GM18508 (cell line): ENCODE measurements at regions not wholly inside any gene's neighbourhood (a gene's known extent, or its start where the extent isn't known, plus 50 kb on each side); places are given as distances from the start of the nearest gene placed in this dataset.

ENCODE experiments used
- ATAC-seq: cut with Tn5 transposase; IDR thresholded peaks from one replicate; pipeline ENCODE4 v1.9.1; 2021; ENCODE audit warnings: moderate number of reproducible peaks; ENCODE audit not compliant: insufficient read depth, unreplicated experiment

DNA sequence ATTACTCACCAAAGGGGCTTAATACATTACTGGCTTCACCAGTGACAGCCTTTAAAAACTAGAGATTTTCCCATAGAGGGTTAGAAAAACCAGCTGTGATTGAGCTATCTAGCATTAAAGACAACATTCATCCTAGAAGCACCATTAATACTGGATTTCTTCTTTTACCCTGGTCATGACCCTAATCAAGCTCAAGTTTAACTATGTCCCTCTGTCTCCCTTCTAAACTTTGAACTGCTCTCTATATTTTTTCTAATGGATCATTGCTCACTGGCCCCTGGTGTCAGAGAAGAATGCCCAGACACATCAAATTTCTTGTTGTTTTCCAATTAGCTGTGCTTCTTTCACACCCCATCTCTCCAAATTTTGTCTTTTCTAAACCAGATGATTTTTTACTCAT is 1101.3 kb downstream of the XPNPEP1 start:
- no peak for ATAC-seq

DNA sequence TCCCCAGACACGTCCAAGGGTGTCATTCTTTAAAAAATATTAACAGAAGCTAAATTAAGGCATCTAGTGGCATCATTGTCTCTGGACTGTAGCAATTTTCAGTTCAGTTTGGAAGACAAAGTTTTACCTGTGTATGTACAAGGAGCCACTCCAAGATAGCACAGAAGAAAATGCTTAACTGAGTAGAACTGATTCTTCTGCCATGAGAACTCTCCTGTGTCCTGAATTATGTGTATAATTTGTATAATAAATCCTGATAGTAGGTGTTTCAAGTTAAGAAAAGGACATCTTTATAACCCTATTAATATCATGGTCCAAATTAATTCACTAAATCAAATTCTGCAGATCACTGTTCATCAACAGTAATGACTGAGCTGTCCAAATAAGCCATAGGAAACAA is 1104.0 kb downstream of the XPNPEP1 start:
- ATAC-seq, result no peak

DNA sequence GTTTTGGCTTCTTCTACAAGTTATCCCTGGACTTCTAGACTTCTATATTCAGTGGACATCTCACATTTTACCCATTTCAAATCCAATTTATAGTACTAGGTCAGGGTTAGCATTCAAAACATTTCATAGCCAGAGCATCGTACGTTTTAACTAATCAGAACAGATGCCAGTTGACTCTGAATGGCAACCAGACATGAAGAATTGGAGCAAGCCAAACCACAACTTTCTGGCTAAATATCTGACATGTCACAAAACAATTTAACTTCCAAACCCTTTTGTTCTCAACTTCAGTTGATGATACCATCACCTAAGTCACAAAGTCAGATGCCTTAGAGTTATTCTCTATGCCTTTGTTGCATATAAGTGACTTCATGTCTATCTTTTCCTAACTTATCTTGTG is 1105.7 kb downstream of the XPNPEP1 start:
- ATAC-seq, result no peak

DNA sequence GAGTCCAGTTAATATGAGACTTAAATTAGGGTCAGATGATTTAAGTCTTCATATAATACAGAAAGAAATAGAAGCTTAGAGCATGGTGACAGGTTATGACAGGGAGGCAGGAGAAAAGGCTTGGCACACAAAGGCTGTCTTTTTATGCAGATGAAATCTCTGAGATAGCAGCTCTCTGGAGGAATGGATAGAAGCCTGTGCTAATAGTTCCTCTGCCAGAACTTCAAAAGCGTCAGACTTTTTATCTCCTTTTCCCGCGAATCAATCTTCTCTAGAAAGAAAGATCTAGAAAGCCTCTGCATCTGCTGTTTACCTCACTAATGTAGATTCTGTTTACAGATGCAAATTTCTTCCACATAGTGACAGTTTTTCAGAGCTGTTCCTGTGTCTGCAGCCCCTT is 1106.2 kb downstream of the XPNPEP1 start:
- no peak for ATAC-seq

DNA sequence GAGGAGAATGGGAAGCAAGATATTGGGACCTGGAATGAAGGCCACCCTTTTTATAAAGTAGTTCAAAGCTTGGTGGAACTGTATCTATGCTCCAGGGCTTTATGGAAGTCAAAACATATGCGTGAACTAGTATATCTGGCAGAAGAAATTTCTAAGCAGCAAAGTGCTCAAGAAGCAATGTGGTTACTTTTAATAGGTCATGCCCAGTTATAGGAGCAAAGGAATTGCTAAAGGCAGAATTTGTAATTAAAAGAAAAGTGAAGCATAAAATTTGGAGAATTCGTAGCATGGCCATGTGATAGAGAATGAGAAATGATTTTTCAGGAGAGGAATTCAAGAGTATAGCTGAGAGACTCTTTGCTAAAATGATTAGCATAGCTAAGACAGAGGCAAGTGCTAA is 1110.4 kb downstream of the XPNPEP1 start:
- ATAC-seq, result no peak

DNA sequence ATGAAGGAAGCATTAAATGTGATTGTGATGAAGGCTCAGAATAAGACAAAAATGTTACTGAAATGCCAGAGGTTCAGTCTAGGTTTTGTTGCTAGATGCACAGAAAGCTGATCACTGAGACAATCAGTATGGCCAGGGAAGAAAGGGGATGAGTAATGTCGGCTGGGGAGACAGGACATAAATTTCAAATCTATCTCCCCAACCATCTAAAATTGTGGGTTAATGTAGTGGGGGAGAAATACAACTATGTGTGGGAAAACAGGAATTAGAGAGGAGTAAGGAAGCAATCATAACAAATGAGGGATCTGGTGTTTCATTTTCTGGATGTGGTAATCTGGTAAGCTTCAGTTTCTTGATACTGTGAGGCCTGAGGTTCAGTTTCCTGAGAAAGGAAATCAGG is 1111.0 kb downstream of the XPNPEP1 start:
- ATAC-seq, result no peak

DNA sequence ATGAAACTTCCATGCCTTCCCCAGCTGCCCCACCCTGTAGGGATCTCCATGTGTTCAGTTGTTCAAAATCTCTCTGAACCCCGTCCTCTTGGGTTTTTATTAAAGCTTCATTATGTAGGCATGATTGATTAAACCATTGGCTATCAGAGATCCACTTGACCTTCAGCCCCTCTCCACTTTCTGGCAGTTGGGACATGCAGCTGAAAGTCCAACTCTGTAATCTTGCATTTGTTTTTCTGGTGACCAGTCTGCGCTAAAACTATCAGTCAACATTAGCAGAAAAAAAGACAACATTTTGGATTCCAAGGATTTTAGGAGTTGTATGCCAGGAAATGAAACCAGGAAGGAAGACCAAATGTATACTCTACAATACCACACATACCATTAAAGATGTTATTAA is 1115.1 kb downstream of the XPNPEP1 start:
- no peak for ATAC-seq

DNA sequence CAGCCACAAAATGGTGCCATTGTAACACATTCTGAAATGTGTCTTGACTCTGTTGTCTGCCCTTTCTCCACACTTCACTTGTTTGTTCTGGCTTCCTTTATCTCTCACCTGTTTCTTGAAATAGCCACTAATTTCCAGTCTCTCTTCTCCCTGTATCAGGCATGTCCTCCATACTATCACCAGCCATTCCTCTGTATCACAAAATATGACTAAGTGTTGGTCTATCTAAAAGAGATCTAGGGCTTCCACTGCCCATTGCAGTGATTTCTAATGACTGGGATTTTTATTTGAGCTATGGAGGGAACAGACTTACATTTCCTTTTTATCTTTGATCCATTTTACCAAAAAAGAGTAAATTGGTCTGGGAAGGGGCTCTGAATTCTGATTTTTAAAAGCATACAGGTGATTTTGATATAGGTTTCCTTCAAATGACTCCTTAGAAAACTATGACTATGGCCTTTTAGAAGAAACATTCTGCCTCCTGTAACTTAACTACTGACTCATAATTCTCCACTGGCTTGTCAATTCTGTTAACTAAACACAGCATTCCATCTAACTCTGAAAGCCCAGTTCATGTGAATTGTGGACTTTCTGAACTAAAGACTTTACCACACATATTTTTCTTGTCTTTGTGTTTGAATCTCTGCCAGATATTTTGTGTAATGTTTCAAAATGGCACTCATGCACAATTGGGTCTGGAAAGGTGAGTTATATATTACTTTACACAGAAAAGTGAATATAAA is 1121.4 kb downstream of the XPNPEP1 start:
- no peak for ATAC-seq

DNA sequence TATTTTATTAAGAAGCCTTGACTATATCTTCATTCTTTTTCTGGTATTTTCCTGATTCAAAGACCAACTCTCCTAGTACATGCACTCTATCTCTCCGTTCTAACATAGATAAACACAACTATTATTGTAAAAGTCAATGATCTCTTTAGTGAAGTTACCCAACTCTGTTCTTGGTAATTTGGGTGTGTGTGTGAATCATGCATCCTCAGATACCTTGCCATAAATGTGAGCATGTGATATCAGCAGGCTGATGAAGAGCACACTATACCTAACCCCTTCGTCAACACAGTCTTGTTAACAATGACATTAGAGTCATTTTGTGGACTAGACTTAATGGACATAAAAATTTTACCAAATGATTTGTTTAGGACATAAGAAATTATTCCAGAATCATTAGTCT is 1122.1 kb downstream of the XPNPEP1 start:
- ATAC-seq, result no peak

DNA sequence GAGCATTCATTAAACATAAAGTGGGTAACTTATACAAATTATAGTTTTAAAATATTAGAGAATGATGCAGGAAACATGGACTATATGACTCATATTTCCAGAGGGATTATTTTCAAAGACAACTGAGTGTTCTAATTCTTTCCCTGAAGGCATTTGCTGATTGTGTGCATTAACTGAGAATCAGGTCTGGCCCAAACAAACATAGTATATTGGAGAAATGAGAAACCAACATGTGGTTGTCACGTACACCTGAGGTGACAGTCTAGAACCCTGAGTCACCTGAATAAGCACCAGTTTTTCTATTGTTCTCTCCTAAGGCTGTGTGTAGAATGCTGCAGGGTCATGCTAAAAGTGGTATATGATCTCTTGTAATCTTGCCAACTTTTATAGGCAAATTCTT is 1125.7 kb downstream of the XPNPEP1 start:
- ATAC-seq, result no peak

DNA sequence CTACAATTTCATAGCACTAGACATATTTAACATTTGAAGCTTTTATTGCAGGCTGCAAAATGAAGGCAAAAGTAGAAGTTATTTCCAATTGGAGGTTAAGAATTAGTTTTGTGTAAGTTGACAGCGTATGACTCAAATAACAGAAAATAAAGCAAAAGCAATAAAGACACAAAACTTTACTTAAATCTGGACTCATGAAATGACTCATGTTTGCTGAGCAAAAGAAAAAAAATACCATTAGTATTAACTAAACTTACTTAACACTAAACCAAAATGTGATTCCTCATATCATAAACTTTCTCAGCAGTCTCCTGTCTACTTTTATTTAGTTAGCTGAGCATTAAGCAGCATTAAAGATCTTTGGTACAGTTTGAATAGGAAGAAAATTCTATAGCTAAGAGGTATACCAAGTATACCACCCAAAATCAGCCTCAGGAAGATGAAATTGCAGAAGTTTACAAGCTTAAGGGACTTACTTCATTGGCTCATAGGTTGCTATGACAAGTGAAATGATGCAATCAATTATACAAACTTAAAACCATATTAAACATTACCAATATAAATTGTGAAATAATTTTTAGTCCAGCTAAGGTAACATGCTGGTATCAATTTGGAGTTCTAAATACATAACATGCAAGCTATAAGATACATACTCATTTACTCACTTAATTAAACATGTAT is 1131.4 kb downstream of the XPNPEP1 start:
- peak; percentile 51 for ATAC-seq

DNA sequence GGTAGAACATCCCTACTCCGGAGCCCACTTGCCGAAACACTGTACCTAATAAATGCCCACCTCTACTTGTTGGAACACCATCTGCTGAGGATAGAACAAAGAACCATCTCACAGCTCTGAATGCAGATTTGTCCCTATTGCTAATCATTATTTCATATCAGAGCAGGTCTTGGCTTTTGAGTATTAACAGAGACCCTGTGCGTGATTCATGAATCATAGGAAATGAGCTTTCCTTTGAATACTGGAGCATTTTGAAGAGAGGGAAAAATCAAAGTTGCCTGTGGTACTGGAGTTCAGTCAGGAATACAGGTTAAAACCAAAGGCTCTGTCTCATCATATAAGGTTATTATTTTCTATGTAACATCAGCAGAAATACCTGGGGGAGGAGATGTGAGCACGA is 1132.3 kb downstream of the XPNPEP1 start:
- no peak for ATAC-seq

DNA sequence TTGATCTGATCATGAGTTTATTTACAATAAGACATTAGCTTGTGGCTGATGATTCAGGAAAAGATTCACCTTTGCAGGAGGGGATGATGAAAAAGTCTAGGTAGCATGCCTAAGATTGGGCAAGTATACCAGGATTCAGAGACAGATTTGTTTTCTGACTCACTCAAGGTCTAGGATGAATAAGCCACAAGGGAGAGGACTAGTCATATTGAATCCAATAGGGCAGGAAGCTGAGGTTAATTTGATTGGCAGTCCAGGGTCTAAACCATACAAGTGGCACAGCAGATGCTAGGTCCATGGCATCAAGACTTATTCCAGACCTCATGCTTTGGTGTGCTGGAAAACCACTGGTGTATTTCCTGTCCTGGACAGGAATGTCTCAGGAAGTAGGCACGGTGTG is 1133.4 kb downstream of the XPNPEP1 start:
- ATAC-seq, result peak; percentile 85

DNA sequence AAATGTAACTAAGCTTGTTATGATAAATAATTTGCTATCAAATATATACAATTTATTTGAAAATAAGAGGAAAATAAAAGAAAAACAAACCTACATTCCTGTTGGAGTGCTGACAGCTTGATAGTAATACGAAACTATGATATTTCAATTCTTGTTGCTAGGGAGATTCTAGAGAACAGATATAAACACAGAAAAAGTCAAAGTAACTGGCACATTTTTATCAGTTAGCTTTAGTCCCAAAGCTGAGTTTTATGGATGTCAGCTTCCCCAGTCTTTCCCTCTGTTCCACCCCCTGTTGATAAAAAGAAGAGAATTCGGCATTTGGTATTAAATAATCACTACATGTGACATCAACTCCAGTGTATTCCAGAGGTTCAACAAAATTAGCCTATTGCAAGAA is 1134.0 kb downstream of the XPNPEP1 start:
- no peak for ATAC-seq

DNA sequence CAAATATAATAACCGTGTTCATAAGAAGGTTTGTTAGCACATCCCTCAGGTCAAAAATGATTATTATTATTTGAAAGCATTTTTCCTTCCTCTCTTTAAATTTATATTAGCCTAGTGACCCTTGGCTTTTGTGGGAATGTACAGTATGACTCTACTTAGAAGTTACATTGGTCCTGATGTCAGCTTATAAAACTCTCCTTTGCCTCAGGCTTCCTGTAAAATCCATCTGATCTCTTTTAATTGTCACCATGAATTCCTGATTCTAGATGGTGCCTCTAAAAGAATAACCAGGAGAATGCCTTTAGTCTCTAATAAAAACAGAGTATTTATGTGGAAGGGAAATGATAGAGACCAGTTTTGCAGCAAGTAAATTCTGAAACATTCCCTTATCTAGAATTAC is 1134.4 kb downstream of the XPNPEP1 start:
- ATAC-seq, result no peak

DNA sequence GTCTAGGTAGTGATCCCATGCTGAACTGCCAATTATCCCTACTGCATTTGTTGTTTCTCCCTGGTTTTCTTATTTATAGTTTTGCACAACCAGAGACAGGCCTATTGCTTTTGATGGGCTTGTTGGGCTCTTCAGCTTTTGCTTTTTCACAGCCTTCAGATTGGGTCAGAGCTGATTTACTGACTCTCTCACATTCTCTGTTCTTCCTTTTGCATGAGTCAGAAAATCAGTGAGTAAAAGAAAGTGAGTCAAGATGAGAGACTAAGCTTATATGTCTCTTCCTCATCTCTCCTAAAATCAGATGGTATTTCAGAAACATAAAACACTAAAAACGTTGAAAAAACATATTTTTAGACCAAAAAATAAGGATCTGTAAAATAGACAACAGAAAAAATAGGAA is 1135.4 kb downstream of the XPNPEP1 start:
- ATAC-seq, result no peak

DNA sequence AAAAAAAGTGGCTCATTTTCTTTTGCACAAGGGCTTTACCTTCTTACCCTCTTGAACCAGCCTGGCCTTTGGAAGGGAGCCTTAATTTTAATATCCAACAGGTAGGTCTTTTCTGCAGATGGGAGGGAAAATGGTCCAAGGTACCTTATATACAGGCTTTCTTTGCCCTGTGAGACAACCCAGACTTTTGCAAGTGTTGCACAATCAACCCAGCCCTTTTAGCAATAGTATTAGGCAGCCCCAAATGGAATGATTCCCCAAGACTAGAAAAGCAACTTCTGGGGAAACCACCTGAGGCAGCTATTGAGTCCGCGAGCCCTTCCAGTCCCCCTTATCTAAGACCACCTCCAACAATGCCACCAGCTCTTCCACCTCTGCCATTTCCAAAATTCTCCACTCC is 1138.3 kb downstream of the XPNPEP1 start:
- no peak for ATAC-seq

DNA sequence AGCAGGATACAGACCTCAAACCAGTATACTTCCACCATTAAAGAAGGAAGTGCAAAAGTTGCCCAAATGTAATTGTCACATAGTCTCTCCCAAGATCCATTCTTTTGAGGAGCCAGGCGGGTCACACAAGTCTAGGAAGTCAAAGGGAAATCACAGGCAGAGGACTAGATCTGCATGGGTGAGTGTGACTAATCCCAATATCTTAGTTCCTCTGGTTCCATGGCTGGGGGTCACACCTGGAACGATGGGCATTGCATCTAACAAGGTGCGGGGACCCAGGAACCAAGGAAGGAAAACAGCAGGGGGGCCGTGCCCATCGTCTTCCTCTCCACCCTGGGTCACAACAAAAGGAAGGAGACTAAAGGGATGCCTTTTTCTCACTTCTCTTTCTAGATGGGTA is 1138.8 kb downstream of the XPNPEP1 start:
- no peak for ATAC-seq

DNA sequence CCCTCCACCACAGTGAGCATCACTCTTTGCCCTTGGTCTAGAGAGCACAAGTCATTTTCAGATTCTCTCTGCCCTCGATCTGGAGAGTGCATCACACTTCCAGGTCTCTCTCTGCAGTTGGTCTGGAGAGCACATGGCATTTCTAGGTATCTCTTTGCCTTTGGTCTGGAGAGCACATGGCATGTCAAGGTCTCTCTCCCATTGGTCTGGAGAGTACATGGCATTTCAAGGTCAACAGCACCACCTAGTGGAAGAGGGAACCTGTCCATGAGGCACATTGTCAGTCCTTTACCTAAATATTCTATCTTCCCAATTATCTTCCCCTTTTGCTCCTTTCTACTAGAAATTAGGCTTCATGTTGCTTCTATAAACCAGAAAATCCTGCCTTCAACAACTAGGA is 1139.4 kb downstream of the XPNPEP1 start:
- no peak for ATAC-seq

DNA sequence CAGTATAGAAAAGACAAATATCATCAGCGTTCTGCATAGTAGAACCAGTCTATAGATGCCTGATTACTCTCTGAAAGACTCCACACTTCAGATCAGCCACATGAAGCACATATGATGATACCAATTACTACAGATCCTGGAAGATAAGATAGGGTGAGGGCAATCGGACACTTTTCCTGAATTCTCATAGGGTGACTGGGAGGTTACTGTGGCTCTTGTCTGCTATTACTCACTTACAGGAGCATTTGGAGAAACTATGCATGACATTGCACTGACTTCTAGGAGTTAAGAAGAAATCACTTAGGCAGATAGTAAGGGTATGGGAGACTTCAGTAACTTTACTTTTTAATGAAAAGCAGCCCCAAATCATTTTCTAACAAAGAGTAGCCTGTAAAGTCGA is 1140.9 kb downstream of the XPNPEP1 start:
- ATAC-seq, result no peak

DNA sequence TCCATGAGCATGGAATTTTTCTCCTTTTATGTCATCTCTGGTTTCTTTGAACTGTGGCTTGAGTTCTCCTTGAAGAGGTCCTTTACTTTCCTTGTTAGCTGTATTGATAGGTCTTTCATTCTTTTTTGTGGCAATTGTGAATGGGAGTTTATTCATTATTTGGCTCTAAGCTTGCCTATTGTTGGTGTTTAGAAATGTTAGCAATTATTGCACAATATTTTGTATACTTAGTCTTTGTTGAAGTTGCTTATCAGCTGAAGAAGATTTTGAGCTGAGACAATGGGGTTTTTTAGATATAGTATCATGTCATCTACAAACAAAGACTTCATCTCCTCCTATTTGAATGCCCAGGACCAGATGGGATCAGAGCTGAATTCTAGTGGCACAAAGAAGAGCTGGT is 1143.8 kb downstream of the XPNPEP1 start:
- no peak for ATAC-seq

DNA sequence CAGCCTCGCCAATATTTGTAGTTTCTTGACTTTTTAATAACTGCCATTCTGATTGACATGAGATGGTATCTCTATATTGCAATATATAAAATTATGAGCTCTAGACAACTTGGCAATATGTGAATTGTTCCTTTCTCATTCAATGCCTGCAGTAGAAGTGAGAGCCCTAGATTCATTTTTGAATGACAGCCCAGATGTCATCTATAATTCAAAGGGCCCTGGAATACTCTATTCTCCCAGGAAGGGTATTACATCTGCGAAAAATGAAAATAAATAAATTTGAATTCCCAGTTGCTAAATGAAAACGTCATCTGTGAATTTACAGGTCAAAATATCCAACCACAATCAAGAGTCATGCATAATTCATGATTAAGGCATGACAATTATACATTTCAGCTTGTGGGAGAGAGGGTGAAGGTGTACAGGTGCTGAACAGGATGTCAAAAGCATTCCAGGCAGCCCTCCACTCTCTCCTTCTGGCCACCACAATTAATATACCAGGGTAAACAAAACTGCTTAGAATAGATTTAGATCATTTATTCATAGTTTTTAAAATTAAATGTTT is 1147.3 kb downstream of the XPNPEP1 start:
- no peak for ATAC-seq
